WTC11 (cell line): ENCODE measurements at regions not wholly inside any gene's neighbourhood (a gene's known extent, or its start where the extent isn't known, plus 50 kb on each side); places are given as distances from the start of the nearest gene placed in this dataset.

Experiments
- ATAC-seq: fragments of 200-7000 bp; cut with Tn5 transposase; 2 replicates; pipeline ENCODE4 v1.10.0; 2021; ENCODE audit warnings: mild to moderate bottlenecking, moderate library complexity
- CTCF ChIA-PET: fragments of 300-600 bp; sonication (Branson Sonifier 250); formaldehyde crosslinking; loops from one replicate; lab custom pipeline; 2021; ENCODE audit warnings: antibody characterized with exemption; lab: Charles Lee
- POLR2A ChIA-PET: fragments of 350-600 bp; sonication (Branson Sonifier 250); formaldehyde crosslinking; loops from one replicate; lab custom pipeline; 2021; ENCODE audit warnings: antibody characterized with exemption; lab: Charles Lee
- DNase-seq: peaks from one replicate; pipeline ENCODE4 v3.0.0; 2021; ENCODE audit warnings: low spot score
- H3K27ac Mint-ChIP-seq: 2 replicates; pipeline ENCODE4 v1.8.0; 2021; ENCODE audit warnings: mixed read lengths
- H3K27me3 Mint-ChIP-seq: 2 replicates; pipeline ENCODE4 v1.8.0; 2021; ENCODE audit warnings: low read depth, mild to moderate bottlenecking, moderate library complexity, mixed read lengths
- H3K36me3 Mint-ChIP-seq: 2 replicates; pipeline ENCODE4 v1.8.0; 2021; ENCODE audit warnings: mixed read lengths
- H3K4me1 Mint-ChIP-seq: 2 replicates; pipeline ENCODE4 v1.8.0; 2022; ENCODE audit warnings: mixed read lengths
- H3K4me3 Mint-ChIP-seq: 2 replicates; pipeline ENCODE4 v1.8.0; 2021; ENCODE audit warnings: mild to moderate bottlenecking, moderate library complexity, mixed read lengths
- H3K9me3 Mint-ChIP-seq: 2 replicates; pipeline ENCODE4 v1.8.0; 2021; ENCODE audit warnings: mixed read lengths
- AR ChIP-seq: fragments of 250-450 bp; sonication (Bioruptor Pico); IDR thresholded peaks from 2 replicates; pipeline ENCODE4 v1.9.0; 2021; ENCODE audit warnings: mild to moderate bottlenecking
- CREM ChIP-seq: sonication (generic); formaldehyde crosslinking; IDR thresholded peaks from 2 replicates; pipeline ENCODE4 v1.8.1; 2022; ENCODE audit warnings: mild to moderate bottlenecking, missing genetic modification reagents, moderate library complexity
- STAT6 ChIP-seq: sonication (generic); formaldehyde crosslinking; conservative IDR thresholded peaks from 2 replicates; pipeline ENCODE4 v1.8.1; 2023; ENCODE audit warnings: mild to moderate bottlenecking, low read depth, missing genetic modification reagents, moderate library complexity
- USF1 ChIP-seq: sonication (generic); formaldehyde crosslinking; IDR thresholded peaks from 2 replicates; pipeline ENCODE4 v1.8.0; 2022; ENCODE audit warnings: mild to moderate bottlenecking, missing genetic modification reagents
- TF ChIP-seq, protein P1 (sequence below): sonication (generic); formaldehyde crosslinking; IDR thresholded peaks from 2 replicates; pipeline ENCODE4 v1.8.1; 2022; ENCODE audit warnings: mild to moderate bottlenecking, missing genetic modification reagents, moderate library complexity, borderline replicate concordance
- TF ChIP-seq, protein P2 (sequence below): sonication (generic); formaldehyde crosslinking; IDR thresholded peaks from 2 replicates; pipeline ENCODE4 v1.8.0; 2022; ENCODE audit warnings: mild to moderate bottlenecking, missing genetic modification reagents

- TF ChIP-seq USF1 (CRISPR knock-in tag), result no peak
- TF ChIP-seq, protein P1, sequence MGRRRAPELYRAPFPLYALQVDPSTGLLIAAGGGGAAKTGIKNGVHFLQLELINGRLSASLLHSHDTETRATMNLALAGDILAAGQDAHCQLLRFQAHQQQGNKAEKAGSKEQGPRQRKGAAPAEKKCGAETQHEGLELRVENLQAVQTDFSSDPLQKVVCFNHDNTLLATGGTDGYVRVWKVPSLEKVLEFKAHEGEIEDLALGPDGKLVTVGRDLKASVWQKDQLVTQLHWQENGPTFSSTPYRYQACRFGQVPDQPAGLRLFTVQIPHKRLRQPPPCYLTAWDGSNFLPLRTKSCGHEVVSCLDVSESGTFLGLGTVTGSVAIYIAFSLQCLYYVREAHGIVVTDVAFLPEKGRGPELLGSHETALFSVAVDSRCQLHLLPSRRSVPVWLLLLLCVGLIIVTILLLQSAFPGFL (CRISPR knock-in tag), result no peak
These were observed 143.0 kb upstream of the ELAC2 start (continued) for GRCh38 chr17:13160790-13161189.

GRCh38 chr17:13160296-13160695 lies 142.5 kb upstream of the ELAC2 start:
- CTCF ChIA-PET, result no interaction called here
- H3K4me1 Mint-ChIP-seq, result no peaks in the 10 kb centered on the region
- no peak for DNase-seq

More at GRCh38 chr17:13160296-13160695, 142.5 kb upstream of the ELAC2 start:
- TF ChIP-seq AR (CRISPR knock-in tag) (no peak), STAT6 (no peak), CREM (CRISPR knock-in tag) (no peak)
- TF ChIP-seq, protein P2, sequence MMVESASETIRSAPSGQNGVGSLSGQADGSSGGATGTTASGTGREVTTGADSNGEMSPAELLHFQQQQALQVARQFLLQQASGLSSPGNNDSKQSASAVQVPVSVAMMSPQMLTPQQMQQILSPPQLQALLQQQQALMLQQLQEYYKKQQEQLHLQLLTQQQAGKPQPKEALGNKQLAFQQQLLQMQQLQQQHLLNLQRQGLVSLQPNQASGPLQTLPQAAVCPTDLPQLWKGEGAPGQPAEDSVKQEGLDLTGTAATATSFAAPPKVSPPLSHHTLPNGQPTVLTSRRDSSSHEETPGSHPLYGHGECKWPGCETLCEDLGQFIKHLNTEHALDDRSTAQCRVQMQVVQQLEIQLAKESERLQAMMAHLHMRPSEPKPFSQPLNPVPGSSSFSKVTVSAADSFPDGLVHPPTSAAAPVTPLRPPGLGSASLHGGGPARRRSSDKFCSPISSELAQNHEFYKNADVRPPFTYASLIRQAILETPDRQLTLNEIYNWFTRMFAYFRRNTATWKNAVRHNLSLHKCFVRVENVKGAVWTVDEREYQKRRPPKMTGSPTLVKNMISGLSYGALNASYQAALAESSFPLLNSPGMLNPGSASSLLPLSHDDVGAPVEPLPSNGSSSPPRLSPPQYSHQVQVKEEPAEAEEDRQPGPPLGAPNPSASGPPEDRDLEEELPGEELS (CRISPR knock-in tag), result no peak
- TF ChIP-seq, all 79 proteins: peak for 0
- Mint-ChIP-seq H3K36me3 (no peaks in the 10 kb centered on the region; the same call in 1 of the 2 replicates), H3K27ac (no peak overlapping the region), H3K9me3 (peaks cover 19% of the 10 kb centered on the region), H3K27me3 (no peaks in the 10 kb centered on the region), H3K4me3 (no peak overlapping the region)
- POLR2A ChIA-PET, result no interaction called here
- ATAC-seq, result no peak
